HG03064 (cell line): ENCODE measurements at regions not wholly inside any gene's neighbourhood (a gene's known extent, or its start where the extent isn't known, plus 50 kb on each side); places are given as distances from the start of the nearest gene placed in this dataset.

Experiments used
- ATAC-seq: cut with Tn5 transposase; IDR thresholded peaks from one replicate; pipeline ENCODE4 v1.9.1; 2021; ENCODE audit warnings: low read depth; ENCODE audit not compliant: unreplicated experiment

DNA sequence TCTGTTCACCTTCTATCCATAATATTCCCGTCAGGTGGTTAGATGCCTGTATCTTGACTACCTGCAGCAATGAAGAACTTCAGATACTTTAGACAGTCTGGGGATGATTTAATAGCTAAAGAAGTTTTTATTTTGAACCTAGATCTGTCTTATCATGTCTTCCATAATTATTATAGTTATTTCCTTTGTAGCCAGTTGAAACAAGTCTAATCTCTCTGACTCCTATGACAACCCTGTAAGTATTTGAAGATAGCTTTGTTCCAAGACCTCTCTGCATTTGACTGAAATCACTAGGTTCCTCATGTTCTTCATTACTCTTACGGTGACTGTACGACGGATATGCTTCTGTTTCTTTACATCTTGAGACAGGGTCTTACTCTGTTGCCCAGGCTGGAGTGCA lies 316.6 kb upstream of the BMP2 start:
- ATAC-seq, result no peak

DNA sequence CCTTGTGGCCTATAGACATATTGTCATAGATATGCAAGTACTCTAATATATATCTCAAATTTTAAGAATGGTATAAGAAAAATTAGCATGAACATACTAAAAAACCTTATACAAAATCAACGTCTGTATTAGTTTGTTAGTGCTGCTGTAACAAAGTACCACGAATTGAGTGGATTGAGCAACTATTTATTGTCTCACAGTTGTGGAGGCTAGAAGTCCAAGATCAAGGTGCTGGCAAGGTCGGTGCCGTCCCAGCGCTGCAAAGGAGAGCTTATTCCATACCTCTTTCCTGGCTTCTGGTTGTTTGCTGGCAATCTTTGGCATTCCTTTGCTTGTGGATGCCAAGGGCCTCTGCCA lies 317.6 kb upstream of the FERMT1 start:
- no peak for ATAC-seq

DNA sequence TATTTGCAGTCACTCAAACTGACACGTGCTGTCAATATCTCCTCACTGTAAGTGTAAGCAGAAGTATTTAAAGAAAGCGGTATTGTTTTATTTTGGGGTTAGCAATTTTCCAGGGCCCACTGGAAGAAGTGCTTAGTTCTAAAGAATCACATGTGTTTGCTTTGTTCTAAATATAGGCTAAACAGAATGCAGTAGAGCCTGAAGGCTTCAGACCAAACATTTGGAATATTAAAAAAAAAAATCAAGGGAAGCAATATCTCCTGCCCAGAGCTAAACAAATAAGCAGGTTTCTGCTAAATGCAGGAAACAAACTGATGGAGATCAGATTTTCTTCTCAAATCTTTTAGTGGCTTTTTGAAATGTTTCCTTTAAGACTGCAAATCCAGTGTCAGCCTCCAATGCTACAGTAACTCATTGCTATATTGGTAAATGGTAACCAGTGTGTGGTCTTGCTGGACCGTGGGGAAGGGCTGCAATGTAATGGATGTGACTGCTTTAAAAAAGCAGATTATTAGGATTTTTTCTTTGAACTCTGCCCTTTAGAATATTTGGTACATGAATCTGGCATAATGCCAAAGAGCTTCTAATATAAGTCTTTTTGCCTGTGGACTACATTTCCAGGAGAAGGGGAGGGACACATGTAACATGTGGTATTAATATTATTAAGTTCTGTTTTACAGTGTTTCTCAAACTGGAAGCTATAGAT lies 317.1 kb upstream of the FERMT1 start:
- no peak for ATAC-seq

DNA sequence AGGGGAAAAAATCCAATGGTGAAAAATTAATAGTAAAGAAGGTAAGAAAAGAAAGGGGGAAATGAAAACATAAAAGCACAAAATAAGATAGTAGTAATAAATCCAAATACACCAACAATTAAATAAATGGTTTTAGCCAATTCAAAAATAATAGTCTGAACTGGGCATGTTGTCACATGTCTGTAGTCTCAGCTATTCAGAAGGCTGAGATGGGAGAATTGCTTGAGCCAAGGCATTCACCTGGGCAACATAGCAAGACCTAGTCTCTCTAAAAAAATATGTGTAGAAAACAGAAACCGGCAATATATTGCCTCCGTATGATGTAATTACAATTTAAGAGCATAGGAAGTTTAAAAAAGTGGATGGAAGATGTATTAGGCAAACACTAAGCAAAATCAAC lies 311.3 kb upstream of the FERMT1 start:
- ATAC-seq, result no peak

DNA sequence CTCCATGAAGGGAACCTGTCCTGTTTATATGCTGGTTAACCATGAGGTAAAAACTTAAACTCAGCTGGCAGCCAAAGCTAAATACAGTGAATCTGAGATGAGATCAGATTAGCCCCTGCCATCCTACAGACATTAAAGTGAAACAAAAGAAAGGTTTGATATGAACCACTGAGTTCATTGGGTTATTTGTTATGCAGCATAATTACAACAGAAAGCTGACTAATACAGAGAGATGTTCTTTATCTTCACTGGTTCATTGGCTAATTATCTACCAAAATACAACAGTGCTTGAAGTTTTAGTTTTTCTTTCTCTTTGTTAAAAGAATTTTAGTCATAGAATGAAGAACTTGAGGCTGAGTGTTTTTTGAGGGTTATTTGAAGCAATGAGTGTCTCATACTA lies 307.6 kb upstream of the FERMT1 start:
- ATAC-seq, result no peak

DNA sequence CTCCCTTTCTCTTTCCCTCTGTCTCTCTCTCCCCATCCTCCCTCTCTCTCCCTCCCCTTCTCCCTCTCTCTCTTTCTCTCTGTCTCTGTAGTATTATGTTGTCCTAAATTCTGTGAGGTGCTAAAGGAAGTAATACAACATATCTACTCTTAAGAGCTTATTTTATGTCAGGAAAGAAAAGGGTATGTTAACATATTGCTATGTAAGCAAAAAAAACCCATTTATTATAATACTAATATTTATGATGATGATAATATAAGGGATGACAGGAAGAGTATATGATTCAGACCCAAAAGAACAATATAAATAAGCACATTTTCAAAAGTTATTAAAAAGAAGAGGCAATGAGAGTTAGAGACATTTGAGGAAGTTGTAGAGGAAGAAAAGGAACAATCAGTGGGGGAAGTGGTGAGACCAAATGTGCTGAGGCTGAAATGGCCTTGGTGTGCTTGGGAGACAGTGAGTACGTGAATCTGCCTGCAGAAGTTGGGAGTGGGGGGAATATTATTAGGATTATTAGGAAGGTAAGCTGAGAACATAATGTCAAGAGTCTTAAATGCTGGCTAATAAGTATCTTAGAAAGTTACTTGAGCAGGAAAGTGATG lies 303.6 kb upstream of the FERMT1 start:
- no peak for ATAC-seq

DNA sequence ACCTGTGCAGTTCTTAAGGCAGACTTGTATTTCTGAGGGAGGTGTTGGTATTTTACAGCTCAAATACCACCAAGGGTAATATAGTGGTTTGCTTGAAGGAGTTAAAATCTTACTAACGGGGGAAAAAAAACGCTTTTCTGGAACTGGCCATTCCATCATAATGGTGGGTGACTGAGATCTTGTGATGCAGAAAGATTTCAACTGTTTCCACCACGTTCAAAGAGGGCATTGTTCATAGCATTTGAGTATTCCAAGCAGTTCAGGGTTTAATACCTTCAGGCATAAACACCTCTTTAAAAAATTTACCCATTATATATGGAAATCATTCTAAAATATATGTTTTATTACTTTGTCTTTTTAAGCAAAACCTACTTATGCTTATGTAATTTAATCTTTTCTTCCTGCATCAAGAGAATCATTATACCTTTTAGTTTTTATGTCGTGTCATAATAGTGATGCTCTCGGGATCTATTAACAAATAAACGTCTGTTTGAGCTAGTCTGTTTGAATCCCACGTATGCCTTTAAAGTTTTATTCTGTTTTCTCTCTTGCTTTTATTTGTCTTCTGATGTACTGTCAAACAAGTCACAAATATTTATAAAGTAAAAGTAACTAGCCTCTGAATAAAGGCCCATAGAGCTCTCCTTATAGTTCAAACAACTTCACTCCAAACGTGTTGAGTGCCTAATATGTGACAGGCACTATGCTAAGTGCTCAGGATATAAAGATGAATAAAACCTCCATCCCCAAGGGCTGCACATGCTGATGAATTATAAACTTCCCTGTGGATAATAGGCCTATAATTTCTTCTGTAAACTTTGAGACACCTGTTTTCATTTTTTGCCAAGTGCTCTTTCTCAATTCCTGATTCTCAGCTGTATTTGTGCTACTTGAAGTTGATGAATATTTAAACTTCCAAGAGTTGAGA lies 298.8 kb upstream of the FERMT1 start:
- no peak for ATAC-seq

DNA sequence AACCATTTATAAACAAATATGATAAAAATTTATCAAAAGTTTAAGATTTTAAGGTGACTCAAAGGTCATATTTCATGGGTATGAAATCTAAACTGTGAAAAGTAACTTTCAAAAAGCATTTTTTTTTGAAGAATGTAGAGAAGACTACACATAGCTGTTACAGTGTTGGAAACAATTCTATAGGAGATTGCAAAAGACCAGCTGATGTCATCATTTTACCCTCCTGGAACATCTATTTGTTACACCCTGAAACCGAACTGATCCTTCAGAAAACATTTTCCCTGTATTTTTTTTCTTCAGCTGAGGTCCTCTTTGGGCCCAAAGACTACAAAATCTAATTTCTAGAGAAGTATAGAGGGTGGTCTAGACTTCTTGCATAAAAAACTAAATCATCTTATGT lies 297.5 kb upstream of the FERMT1 start:
- no peak for ATAC-seq

DNA sequence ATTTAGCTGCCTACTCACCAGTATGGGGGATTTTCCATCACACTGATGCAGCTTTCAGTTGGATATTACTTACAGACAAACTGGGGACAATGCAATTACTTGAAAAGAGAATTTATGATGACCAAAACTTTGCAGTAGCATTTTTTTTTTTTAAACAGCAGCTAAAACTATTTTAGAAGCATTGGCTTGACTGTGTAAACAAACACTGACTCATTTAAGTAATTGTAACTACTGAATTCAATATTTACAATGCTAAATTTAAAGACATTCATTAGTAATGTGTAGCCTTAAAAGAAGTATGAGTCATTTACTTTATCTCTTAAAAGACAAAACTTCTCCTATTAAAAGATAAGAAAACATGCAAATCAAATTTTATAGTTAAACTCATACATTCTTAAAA lies 295.9 kb upstream of the FERMT1 start:
- no peak for ATAC-seq

DNA sequence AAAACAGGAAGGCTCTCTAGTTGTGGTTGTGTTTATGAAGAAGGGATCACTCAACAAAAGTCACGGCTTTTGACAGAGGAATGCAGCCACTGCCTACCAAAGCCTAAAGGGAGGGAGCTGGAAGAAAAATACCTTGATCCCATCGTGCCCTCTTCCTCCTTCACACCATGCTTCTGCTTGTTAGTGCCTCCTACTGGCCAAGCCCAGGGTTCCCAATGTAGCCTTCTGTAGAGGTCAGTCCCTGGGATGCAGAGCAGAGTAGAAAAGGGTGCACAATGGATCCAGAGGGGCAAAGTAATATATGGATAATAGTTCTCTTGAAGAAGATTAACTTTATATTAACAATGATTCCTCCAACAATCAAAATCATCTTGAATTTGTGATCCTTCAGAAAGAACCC lies 293.5 kb upstream of the FERMT1 start:
- no peak for ATAC-seq

DNA sequence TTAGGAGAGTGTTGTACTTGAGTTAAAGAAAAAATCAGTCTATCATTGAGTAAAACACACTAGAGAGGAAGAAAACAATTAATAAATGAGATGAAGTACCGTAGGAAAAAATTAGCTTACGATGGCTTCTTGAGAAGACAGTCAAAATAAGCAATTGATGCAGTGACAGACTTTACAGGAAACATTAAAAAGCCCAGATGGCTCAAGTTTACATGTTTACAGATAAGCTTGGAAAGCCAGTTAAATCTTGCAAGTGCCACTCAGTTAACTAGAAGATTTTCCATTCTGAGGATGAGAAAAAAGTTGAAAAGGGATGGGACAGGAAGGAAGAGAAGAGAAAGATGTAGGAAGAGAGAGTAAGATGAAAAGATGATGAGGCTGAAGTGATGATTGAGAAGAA lies 288.8 kb upstream of the FERMT1 start:
- no peak for ATAC-seq

DNA sequence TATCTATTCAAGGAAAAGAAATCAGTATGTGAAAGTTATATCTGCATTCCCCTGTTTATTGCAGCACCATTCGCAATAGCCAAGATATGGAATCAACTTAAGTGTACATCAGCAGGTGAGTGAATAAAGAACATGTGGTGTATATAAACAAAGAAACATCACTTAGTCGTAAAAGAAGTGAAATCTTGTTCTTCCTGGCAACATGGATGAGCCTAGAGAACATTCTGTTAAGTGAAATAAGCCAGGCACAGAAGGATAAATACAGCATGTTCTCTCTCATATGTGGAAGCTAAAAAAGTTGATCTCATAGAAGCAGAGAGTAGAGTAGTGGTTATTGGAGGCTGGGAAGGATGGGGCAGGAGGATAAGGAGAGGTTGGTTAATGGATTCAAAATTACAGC lies 287.9 kb upstream of the FERMT1 start:
- ATAC-seq, result no peak

DNA sequence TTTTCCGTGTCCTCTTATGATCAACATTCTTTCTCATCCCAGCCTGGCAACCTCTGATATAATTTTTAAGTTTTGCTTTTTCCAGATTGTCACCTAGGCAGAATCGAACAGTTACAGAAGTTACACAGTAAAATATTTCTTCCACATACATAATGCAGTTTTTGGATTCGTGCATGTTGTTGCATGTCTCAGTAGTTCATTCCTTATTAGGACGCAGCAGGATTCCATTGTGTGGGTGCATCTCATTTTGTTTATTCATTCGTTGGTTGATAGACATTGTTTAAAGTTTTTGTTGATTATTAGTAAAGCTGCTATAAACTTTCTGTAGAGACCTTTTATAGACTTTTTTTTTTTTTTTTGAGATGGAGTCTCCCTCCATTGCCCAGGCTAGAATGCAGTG lies 284.3 kb upstream of the FERMT1 start:
- no peak for ATAC-seq

DNA sequence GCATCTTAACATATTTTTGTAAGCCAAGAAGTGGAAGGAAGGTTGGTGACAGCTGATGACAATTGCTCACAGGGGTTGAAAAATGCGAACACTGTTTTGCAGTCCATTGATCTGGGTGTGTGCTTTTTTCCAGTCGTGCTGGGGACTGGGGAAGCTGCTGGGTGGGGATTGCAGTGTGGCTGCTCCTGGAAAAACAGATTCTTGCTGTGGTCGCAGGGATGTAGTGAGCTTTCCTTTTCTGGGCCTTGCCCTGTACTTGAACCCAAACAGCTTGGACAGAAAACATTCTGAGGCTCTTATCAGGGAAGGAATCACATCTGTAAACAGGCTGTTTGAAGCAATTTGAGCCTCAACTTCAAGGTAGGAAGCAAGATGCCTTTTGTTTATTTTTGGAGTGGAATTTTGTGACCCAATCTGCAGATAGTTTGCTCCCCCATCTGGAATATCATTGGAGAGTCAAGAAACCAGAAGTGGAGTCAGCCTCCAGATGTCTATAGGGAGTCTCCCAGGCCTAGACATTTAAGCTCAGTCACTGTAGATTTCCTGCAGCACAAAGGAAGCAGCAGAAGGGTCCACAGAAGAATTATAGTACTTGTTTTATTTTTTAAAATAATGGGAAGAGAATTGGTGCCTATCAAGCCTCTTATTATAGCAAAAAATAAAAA lies 279.2 kb upstream of the FERMT1 start:
- ATAC-seq, result no peak

DNA sequence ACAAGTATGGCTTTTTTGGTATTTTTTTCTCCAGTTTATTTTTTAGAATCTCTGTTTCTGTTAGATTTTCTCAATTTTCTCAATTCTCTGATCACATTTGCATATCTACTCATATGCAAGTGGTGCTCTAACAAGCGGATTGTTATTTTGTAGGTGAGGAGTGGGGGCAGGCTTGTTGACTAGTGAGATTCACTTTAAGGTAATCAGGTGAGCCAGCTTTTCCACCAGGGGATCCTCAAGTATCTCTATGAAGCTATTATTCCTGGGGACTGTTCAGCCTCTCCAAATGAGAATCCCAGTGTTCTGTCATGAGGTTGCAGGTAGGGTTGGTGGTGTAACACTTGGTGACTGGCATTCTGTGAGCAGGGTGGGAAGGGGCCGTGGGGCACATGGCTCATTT lies 274.3 kb upstream of the FERMT1 start:
- no peak for ATAC-seq

DNA sequence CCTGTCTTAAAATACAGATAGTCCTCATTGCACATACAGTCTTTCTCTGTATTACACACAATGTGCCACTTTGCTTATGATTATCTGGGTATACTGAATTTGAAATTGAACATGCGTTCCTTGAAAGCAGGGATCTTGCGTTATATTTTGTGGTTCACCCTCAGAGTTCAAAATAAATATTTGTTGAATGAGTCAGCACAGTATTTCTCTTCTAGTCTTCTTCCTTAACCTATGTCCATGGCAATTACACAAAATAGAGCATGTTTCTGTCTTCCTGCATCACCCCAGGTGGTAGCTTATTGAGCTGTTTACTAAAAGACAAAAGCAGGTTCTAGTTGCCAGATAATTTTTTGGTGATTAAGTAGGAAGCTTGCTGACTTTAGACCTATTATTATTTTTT lies 272.9 kb upstream of the FERMT1 start:
- ATAC-seq, result no peak

DNA sequence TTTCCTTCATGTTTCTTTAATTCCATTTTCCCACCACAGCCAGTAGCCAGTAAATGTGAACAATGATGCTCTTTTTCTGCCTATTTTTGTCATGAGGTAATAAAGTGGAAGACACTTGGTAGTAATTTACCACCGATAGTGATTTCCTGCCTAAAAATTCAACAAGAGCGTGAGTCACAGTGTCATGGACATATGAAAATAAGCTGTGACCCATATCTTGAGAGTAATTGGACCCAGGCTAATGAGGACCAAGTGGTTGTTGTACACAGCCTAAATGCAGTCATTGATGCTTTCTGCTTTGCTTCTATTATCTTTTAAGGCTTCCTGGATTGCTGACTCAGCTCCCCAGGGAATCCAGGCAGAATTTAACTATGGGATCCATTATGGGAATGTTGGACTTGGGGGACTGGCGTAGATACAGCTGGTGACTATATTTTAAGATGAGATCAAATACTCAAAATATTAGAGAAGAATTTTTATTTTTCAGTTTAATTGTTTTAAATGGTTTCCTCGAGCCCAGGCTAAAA lies 265.9 kb upstream of the FERMT1 start:
- ATAC-seq, result no peak

DNA sequence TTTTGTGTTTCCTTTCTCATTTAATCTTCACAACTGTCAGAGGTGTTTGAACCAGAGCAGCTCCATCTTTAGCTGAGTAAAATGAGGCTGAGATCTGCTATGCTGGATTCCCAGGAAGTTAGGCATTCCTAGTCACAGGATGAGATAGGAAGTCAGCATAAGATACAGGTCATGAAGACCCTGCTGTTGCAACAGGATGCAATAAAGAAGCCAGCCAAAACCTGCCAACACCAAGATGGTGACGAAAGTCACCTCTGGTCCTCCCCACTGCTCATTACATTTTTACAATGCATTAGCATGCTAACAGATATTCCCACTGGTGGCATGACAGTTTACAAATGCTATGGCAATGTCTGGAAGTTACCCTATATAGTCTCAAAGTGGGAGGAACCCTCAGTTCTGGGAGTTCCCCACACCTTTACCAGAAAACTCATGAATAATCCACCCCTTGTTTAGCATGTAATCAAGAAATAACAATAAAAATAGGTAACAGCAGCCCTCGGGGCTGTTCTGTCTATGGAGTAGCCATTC lies 262.2 kb upstream of the FERMT1 start:
- ATAC-seq, result no peak

DNA sequence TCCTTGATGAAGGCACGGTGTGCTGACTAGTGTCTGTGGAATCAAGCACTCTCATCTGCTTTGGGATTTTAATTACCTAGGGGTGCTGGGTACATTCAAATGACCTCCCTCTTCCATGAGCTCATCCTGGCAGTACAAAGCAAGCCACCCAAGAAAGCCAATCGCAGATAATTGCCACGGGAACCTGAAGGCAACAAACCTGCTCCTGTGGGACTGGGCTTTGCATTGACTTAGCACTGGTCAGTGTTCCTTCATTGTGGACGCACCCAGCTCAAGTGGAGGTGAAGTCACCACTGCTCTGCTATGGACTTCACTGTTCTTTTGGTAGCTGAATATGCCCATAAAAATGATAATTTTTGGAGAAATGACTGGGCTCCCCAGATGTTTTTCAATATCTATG lies 261.6 kb upstream of the FERMT1 start:
- ATAC-seq, result no peak

DNA sequence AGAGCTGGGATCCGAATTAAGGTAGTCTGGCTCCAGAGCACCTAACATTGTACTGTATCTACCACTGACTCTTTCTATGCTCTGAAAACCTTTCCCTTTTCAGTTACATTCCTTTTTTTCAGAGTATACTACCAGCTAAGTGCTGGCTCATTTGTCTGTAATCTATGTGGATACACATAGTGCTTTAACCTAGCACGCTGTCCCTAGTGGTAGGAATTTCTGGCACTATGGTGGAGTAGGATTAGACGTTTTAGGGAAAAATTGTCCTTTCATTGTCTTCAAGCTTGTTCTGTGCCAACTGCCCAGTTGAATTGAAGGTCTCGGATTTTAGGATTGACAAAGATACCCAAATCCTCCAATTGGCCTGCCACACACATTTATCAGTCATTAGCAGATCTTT lies 259.1 kb upstream of the FERMT1 start:
- ATAC-seq, result no peak

DNA sequence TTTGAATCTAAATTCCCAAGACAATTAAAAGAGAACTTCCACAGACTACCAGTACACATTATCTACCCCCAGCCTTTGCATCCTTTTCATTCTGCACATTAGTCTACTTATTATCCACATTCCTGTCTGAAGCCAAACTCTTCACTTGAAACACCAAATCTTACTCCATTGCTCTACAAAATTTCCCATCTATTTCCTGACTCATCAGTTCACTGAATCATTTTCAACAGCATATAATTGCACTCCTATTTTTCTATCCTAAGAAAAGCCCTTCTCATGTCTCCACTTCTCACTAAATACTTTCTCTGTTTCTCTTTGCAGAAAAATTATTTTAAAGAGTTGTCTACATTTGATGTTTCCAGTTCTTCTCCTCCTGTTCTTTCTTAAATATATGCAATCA lies 239.4 kb upstream of the FERMT1 start:
- no peak for ATAC-seq
